GM12872 (cell line): ENCODE measurements at regions not wholly inside any gene's neighbourhood (a gene's known extent, or its start where the extent isn't known, plus 50 kb on each side); places are given as distances from the start of the nearest gene placed in this dataset.

Source experiments
- TF ChIP-seq, protein P1 (sequence below): IDR thresholded peaks from 3 replicates; pipeline ENCODE4 v1.5.1; 2011; ENCODE audit warnings: low read depth, mild to moderate bottlenecking, low read length, moderate library complexity; ENCODE audit not compliant: insufficient read depth

DNA sequence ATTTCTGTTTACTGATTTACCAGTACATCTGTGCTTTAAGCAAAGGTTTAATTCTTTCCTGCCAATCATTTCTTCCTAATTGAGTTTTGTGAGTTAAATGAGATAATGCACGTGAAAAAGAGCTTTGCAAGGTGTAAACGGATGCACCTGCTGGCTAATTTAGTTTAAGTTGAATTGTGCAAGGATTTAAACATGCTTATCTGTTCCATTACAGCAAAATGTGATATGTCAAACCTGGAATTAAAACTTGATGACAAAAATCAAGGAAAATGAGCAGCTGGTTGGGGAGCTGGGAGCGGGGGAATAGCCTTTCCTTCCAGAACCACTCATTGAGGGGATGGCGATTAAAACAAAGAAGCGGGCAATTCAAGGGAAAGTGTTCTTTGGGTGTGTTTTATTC lies 155.0 kb upstream of the CTTNBP2 start:
- TF ChIP-seq, protein P1, sequence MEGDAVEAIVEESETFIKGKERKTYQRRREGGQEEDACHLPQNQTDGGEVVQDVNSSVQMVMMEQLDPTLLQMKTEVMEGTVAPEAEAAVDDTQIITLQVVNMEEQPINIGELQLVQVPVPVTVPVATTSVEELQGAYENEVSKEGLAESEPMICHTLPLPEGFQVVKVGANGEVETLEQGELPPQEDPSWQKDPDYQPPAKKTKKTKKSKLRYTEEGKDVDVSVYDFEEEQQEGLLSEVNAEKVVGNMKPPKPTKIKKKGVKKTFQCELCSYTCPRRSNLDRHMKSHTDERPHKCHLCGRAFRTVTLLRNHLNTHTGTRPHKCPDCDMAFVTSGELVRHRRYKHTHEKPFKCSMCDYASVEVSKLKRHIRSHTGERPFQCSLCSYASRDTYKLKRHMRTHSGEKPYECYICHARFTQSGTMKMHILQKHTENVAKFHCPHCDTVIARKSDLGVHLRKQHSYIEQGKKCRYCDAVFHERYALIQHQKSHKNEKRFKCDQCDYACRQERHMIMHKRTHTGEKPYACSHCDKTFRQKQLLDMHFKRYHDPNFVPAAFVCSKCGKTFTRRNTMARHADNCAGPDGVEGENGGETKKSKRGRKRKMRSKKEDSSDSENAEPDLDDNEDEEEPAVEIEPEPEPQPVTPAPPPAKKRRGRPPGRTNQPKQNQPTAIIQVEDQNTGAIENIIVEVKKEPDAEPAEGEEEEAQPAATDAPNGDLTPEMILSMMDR: no peak

DNA sequence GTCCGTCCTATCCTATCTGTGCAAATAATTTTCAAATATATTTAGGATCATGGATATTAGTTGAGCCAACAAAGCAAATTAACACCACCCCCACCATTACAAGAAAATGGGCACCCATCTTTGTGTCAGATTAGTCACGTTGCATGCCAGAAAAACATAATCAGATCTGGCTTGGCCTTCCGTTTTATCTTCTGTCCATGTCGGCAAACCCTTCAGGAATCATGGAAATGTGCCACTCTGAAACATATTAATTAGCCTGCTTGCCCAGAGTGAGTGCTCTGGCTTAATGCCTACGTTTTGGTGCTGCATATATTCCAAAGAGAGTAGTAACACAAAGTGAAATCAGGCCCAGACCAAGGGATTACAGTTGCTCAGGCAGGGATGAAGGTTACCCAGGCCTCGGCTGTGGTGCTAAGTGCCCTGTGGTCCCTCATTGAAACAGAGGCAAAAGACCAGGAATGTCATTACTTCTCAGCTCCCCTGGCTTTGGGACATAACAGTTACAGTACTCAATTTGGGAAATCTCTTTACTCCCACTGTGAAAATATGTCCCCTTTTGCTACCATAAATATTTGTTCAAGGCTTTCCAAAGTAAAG lies 154.0 kb upstream of the LSM8 start:
- TF ChIP-seq, protein P1: no peak

DNA sequence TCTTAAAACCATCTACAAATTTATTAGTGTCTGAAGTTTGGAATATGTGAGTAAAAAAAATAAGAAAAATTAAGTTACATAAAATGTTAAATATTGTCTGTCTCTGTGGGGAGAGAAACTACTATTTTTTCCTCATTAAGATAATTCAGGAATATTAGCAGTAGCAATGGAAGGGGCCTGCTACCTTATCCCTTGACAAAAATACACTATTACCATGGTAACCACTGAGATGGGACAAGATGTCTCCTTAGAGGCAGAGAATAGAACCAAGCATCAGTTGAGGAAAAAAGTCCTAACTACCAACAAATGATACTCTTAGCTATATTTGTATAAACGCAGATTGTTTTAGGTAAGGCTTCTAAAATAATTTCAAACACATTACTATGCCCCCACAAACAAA lies 150.7 kb upstream of the LSM8 start:
- TF ChIP-seq, protein P1: no peak

DNA sequence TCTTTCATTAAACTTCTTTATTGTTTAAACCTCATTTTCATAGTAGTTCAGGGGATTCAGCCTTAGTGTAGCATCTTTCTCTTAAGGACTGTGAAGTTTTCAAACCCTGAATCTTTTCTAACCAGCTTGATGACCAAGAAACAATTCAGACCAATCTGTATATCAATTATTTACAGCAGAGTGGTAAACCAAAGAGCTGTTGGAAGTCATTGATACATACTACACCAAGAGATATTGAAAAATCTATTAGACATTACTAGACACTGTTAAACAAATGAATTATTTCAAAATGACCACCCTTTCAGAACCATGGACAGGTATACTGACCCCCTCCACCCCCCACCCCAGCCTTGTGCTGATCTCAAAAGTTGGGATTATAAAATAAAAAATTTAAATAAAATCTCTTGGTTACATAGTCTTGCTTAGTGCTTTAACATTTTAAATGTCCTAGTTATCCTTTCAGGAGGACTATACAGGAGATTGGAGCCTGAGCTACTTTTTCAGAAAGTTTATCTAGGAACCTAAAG lies 143.9 kb upstream of the LSM8 start:
- TF ChIP-seq, protein P1: no peak

DNA sequence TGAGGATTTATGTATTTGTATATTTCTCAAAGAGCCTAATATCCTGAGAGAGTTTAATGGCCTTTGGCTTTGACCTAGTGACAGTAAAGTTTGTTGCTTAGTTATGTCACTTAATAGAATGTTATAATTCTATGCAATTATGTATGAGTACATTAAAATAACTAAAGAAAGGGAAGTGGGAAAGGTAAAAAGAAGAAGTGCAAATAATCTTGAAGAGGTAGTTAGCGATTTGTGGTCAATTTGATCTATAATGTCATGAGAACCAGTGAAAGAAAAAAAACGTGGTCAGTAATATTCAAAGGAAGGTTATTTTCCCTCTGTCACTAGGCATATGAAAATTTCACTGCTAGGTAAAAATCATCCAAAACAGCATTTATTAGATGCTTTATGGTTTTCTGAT lies 143.4 kb upstream of the LSM8 start:
- TF ChIP-seq, protein P1: no peak

- TF ChIP-seq, protein P1: no peak
These were observed 142.6 kb upstream of the LSM8 start for GRCh38 chr7:118041251-118041878.

DNA sequence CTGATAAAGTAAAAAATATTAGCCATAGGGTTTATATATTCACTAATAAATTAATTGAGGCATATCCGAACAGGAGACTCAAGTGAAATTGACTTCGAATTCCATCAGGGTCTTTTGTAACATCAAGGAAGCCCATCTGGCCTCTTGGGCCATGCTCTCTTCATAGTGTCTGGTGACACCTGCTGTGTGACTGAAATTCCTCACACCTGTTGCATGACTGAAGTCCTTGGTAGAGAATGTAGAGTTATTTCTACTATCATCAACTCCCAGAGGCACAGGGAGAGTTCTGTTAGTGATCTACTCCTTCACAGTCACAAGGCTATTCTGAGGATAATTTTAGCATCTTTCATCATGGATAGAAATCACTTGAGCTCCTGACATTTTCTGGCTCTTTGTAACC lies 138.3 kb upstream of the LSM8 start:
- TF ChIP-seq, protein P1: no peak
